ENCODE measurements at regions not wholly inside any gene's neighbourhood (a gene's known extent, or its start where the extent isn't known, plus 50 kb on each side); places are given as distances from the start of the nearest gene placed in this dataset.
"Not testable (repeated sequence)": the region's sequence is repeated elsewhere in the genome, so short reads cannot be mapped to it uniquely, and the experiment has no call there.

- peak; percentile 98 for DNase-seq
Measured at GRCh38 chr1:10867914-10868598, 71.6 kb upstream of the CASZ1 start.

GRCh38 chr1:10868599-10868965 lies 72.1 kb upstream of the CASZ1 start:
- no peak for DNase-seq

GRCh38 chr1:10869933-10870332 lies 73.5 kb upstream of the CASZ1 start:
- DNase-seq: no peak

- no peak for DNase-seq
Measured at GRCh38 chr1:10870493-10871096, 74.1 kb upstream of the CASZ1 start.

- no peak for DNase-seq
Measured at GRCh38 chr1:10873189-10873588, 76.7 kb upstream of the CASZ1 start.

- DNase-seq: no peak
Measured at GRCh38 chr1:10874351-10874750, 77.9 kb upstream of the CASZ1 start.

GRCh38 chr1:10877894-10878293 lies 81.4 kb upstream of the CASZ1 start:
- DNase-seq: peak; percentile 92

GRCh38 chr1:10878469-10878868 lies 82.0 kb upstream of the CASZ1 start:
- DNase-seq: no peak

- DNase-seq: no peak
Measured at GRCh38 chr1:10880063-10880462, 83.6 kb upstream of the CASZ1 start.

- DNase-seq: no peak
Measured at GRCh38 chr1:10881046-10881445, 84.6 kb upstream of the CASZ1 start.

GRCh38 chr1:10882069-10882468 lies 85.6 kb upstream of the CASZ1 start:
- no peak for DNase-seq

- not testable (repeated sequence) for DNase-seq
Measured at GRCh38 chr1:10887032-10887431, 90.6 kb upstream of the CASZ1 start.

- no peak for DNase-seq
Measured at GRCh38 chr1:10888291-10888690, 91.8 kb upstream of the CASZ1 start.

GRCh38 chr1:10888791-10889649 lies 92.6 kb upstream of the CASZ1 start:
- peak; percentile 82 for DNase-seq

- DNase-seq: no peak
Measured at GRCh38 chr1:10889650-10890353, 93.4 kb upstream of the CASZ1 start.

- no peak for DNase-seq
Measured at GRCh38 chr1:10890491-10891071, 94.1 kb upstream of the CASZ1 start.

GRCh38 chr1:10891091-10891490 lies 94.6 kb upstream of the CASZ1 start:
- no peak for DNase-seq

- DNase-seq: no peak
Measured at GRCh38 chr1:10892138-10893065, 96.0 kb upstream of the CASZ1 start.

- DNase-seq: no peak
Measured at GRCh38 chr1:10895621-10896020, 99.2 kb upstream of the CASZ1 start.

GRCh38 chr1:10896673-10897072 lies 100.2 kb upstream of the CASZ1 start:
- no peak for DNase-seq

GRCh38 chr1:10897321-10897980 lies 101.0 kb upstream of the CASZ1 start:
- no peak for DNase-seq
